Mesendoderm (in vitro differentiated cells): ENCODE measurements at regions not wholly inside any gene's neighbourhood (a gene's known extent, or its start where the extent isn't known, plus 50 kb on each side); places are given as distances from the start of the nearest gene placed in this dataset.

Experiments
- DNase-seq: peaks from one replicate; pipeline ENCODE4 v3.0.0; 2013
- H2AK5ac ChIP-seq: 2 replicates; pipeline ENCODE4 v1.6.1; 2013; ENCODE audit warnings: low read length, inconsistent platforms
- H2BK120ac ChIP-seq: 2 replicates; pipeline ENCODE4 v1.6.1; 2013; ENCODE audit warnings: low read depth, mild to moderate bottlenecking, low read length, moderate library complexity, mixed read lengths
- H2BK15ac ChIP-seq: replicated peaks from 2 replicates; pipeline ENCODE4 v1.6.1; 2013; ENCODE audit warnings: low read depth, mild to moderate bottlenecking, moderate library complexity
- H2BK5ac ChIP-seq: 2 replicates; pipeline ENCODE4 v1.6.1; 2013; ENCODE audit warnings: low read length, inconsistent platforms
- H3K18ac ChIP-seq: 2 replicates; pipeline ENCODE4 v1.6.1; 2013; ENCODE audit warnings: mild to moderate bottlenecking, low read length, mixed read lengths
- H3K23ac ChIP-seq: one replicate; pipeline ENCODE4 v1.6.1; 2013; ENCODE audit warnings: low read length
- H3K27ac ChIP-seq: 2 replicates; pipeline ENCODE4 v1.5.1; 2013; ENCODE audit warnings: low read depth, mild to moderate bottlenecking, inconsistent platforms, low read length, moderate library complexity
- H3K27me3 ChIP-seq: 2 replicates; pipeline ENCODE4 v1.6.1; 2013; ENCODE audit warnings: low read length, control low read depth, mild to moderate bottlenecking, inconsistent platforms; ENCODE audit not compliant: insufficient read depth, poor library complexity
- H3K36me3 ChIP-seq: 2 replicates; pipeline ENCODE4 v1.6.1; 2013; ENCODE audit warnings: low read length, inconsistent platforms; ENCODE audit not compliant: control insufficient read depth, insufficient read depth
- H3K4ac ChIP-seq: one replicate; pipeline ENCODE4 v1.6.1; 2013; ENCODE audit warnings: low read depth, mild to moderate bottlenecking, low read length, moderate library complexity
- H3K4me1 ChIP-seq: 2 replicates; pipeline ENCODE4 v1.6.1; 2013; ENCODE audit warnings: low read depth, low read length, inconsistent platforms; ENCODE audit not compliant: control insufficient read depth
- H3K4me2 ChIP-seq: 2 replicates; pipeline ENCODE4 v1.6.1; 2013; ENCODE audit warnings: low read length
- H3K4me3 ChIP-seq: 2 replicates; pipeline ENCODE4 v1.5.1; 2013; ENCODE audit warnings: mild to moderate bottlenecking, low read length
- H3K56ac ChIP-seq: one replicate; pipeline ENCODE4 v1.6.1; 2013; ENCODE audit warnings: low read length
- H3K79me1 ChIP-seq: 2 replicates; pipeline ENCODE4 v1.6.1; 2013; ENCODE audit warnings: low read length, inconsistent platforms
- H3K79me2 ChIP-seq: 2 replicates; pipeline ENCODE4 v1.6.1; 2013; ENCODE audit warnings: mild to moderate bottlenecking, low read length; ENCODE audit not compliant: control insufficient read depth, insufficient read depth
- H3K9ac ChIP-seq: 2 replicates; pipeline ENCODE4 v1.6.1; 2013; ENCODE audit warnings: low read length, inconsistent platforms
- H4K5ac ChIP-seq: one replicate; pipeline ENCODE4 v1.6.1; 2013; ENCODE audit warnings: low read length
- H4K8ac ChIP-seq: one replicate; pipeline ENCODE4 v1.6.1; 2013; ENCODE audit warnings: low read depth, mild to moderate bottlenecking, control low read depth, low read length, moderate library complexity
- WGBS: extraction: QIAGEN DNeasy Blood & Tissue Kit; methylation state at CpG from one replicate; pipeline ENCODE4 v1.1.7; 2013; ENCODE audit warnings: low lambda C conversion rate, missing lambda C conversion rate; ENCODE audit not compliant: insufficient coverage; ENCODE audit errors: extremely low coverage; 5-methylcytosine and 5-hydroxymethylcytosine counted together

GRCh38 chr20:11676630-11677287 lies 240.9 kb upstream of the BTBD3 start:
- Histone ChIP-seq H2BK15ac (no peak overlapping the region), H3K4me2 (no peak overlapping the region), H3K23ac (no peak overlapping the region), H3K4me3 (no peak overlapping the region), H3K56ac (no peak overlapping the region), H3K4me1 (no peaks in the 10 kb centered on the region), H2AK5ac (no peak overlapping the region), H2BK120ac (no peak overlapping the region), H3K79me1 (no peaks in the 10 kb centered on the region), H4K8ac (no peak overlapping the region), H3K36me3 (no peaks in the 10 kb centered on the region), H3K79me2 (no peaks in the 10 kb centered on the region), H3K9ac (no peak overlapping the region), H3K18ac (no peak overlapping the region), H4K5ac (no peak overlapping the region), H2BK5ac (no peak overlapping the region), H3K27ac (no peak overlapping the region), H3K27me3 (no peaks in the 10 kb centered on the region), H3K4ac (no peak overlapping the region)
- WGBS: no CpG with 5 or more reads among the region's 2 CpGs
- DNase-seq: peak; percentile 70

- Histone ChIP-seq H3K23ac (no peak overlapping the region), H4K5ac (no peak overlapping the region), H2BK5ac (no peak overlapping the region), H3K9ac (no peak overlapping the region), H4K8ac (no peak overlapping the region), H3K27ac (no peak overlapping the region), H2AK5ac (no peak overlapping the region), H3K4me1 (no peaks in the 10 kb centered on the region), H3K79me1 (no peaks in the 10 kb centered on the region), H2BK15ac (no peak overlapping the region), H3K18ac (no peak overlapping the region), H3K4ac (no peak overlapping the region), H3K36me3 (no peaks in the 10 kb centered on the region), H3K56ac (no peak overlapping the region), H3K4me3 (no peak overlapping the region), H3K27me3 (no peaks in the 10 kb centered on the region), H3K4me2 (no peak overlapping the region), H3K79me2 (no peaks in the 10 kb centered on the region), H2BK120ac (no peak overlapping the region)
- no CpG with 5 or more reads among the region's 3 CpGs for WGBS
- DNase-seq: no peak
Measured at GRCh38 chr20:11677428-11677827, 240.3 kb upstream of the BTBD3 start.

- no peaks in the 10 kb centered on the region for H3K36me3 ChIP-seq
- no peak overlapping the region for H4K5ac ChIP-seq
- H3K4me3 ChIP-seq: no peak overlapping the region
- no peak overlapping the region for H3K18ac ChIP-seq
- no peak overlapping the region for H2BK120ac ChIP-seq
- DNase-seq: no peak
- no peak overlapping the region for H2AK5ac ChIP-seq
- no peak overlapping the region for H2BK5ac ChIP-seq
- H3K4ac ChIP-seq: no peak overlapping the region
- H4K8ac ChIP-seq: no peak overlapping the region
- H2BK15ac ChIP-seq: no peak overlapping the region
- H3K9ac ChIP-seq: no peak overlapping the region
- no CpG with 5 or more reads among the region's 3 CpGs for WGBS
- H3K79me2 ChIP-seq: no peaks in the 10 kb centered on the region
- no peaks in the 10 kb centered on the region for H3K4me1 ChIP-seq
- no peak overlapping the region for H3K27ac ChIP-seq
- no peaks in the 10 kb centered on the region for H3K79me1 ChIP-seq
- no peak overlapping the region for H3K4me2 ChIP-seq
- H3K27me3 ChIP-seq: no peaks in the 10 kb centered on the region
- no peak overlapping the region for H3K23ac ChIP-seq
- H3K56ac ChIP-seq: no peak overlapping the region
Measured at GRCh38 chr20:11677836-11678235, 239.9 kb upstream of the BTBD3 start.

GRCh38 chr20:11682285-11682684 lies 235.4 kb upstream of the BTBD3 start:
- no peak overlapping the region for H3K27ac ChIP-seq
- H3K79me1 ChIP-seq: no peaks in the 10 kb centered on the region
- WGBS: no CpG with 5 or more reads among the region's 3 CpGs
- H3K4me3 ChIP-seq: no peak overlapping the region
- H3K18ac ChIP-seq: no peak overlapping the region
- H3K36me3 ChIP-seq: no peaks in the 10 kb centered on the region
- H3K4me2 ChIP-seq: no peak overlapping the region
- no peak for DNase-seq
- no peaks in the 10 kb centered on the region for H3K79me2 ChIP-seq
- H2AK5ac ChIP-seq: no peak overlapping the region
- no peak overlapping the region for H3K4ac ChIP-seq
- no peak overlapping the region for H2BK120ac ChIP-seq
- peaks cover 3% of the 10 kb centered on the region for H3K4me1 ChIP-seq
- no peak overlapping the region for H3K23ac ChIP-seq
- no peak overlapping the region for H3K56ac ChIP-seq
- no peak overlapping the region for H2BK15ac ChIP-seq
- no peak overlapping the region for H4K5ac ChIP-seq
- H4K8ac ChIP-seq: no peak overlapping the region
- H2BK5ac ChIP-seq: no peak overlapping the region
- H3K27me3 ChIP-seq: peaks cover under 1% of the 10 kb centered on the region
- no peak overlapping the region for H3K9ac ChIP-seq

GRCh38 chr20:11686195-11686594 lies 231.5 kb upstream of the BTBD3 start:
- H3K4me1 ChIP-seq: peaks cover 3% of the 10 kb centered on the region
- H2BK15ac ChIP-seq: no peak overlapping the region
- no peak overlapping the region for H3K9ac ChIP-seq
- no peaks in the 10 kb centered on the region for H3K79me2 ChIP-seq
- H3K79me1 ChIP-seq: no peaks in the 10 kb centered on the region
- DNase-seq: no peak
- no peak overlapping the region for H3K27ac ChIP-seq
- no peak overlapping the region for H3K4me2 ChIP-seq
- WGBS: no CpG with 5 or more reads among the region's 4 CpGs
- H4K8ac ChIP-seq: no peak overlapping the region
- H2BK5ac ChIP-seq: no peak overlapping the region
- H3K18ac ChIP-seq: no peak overlapping the region
- no peak overlapping the region for H3K56ac ChIP-seq
- H3K27me3 ChIP-seq: peaks cover 4% of the 10 kb centered on the region
- H3K4me3 ChIP-seq: no peak overlapping the region
- H3K36me3 ChIP-seq: no peaks in the 10 kb centered on the region
- no peak overlapping the region for H3K4ac ChIP-seq
- H2BK120ac ChIP-seq: no peak overlapping the region
- H3K23ac ChIP-seq: no peak overlapping the region
- no peak overlapping the region for H4K5ac ChIP-seq
- H2AK5ac ChIP-seq: no peak overlapping the region
